ENCODE measurements at regions not wholly inside any gene's neighbourhood (a gene's known extent, or its start where the extent isn't known, plus 50 kb on each side); places are given as distances from the start of the nearest gene placed in this dataset.

- TF ChIP-seq POLR2A (IDR thresholded peaks at IDR 0.05) (no peak), CTCF (IDR thresholded peaks at IDR 0.05) (no peak)
Observed at GRCh38 chr16:5234295-5235050, 136.9 kb upstream of the EEF2KMT start.

All from heart left ventricle (tissue), 13 donors.